ENCODE measurements at regions not wholly inside any gene's neighbourhood (a gene's known extent, or its start where the extent isn't known, plus 50 kb on each side); places are given as distances from the start of the nearest gene placed in this dataset.

GRCh38 chr5:33315189-33315588 is 125.6 kb upstream of the TARS1 start:
- no peaks in the 10 kb centered on the region for H3K36me3 Mint-ChIP-seq
- no peak overlapping the region for H3K4me3 Mint-ChIP-seq
- no peaks in the 10 kb centered on the region for H3K9me3 Mint-ChIP-seq
- H3K27ac Mint-ChIP-seq = no peak overlapping the region
- H3K27ac ChIP-seq (ENCODE audit: low read length) = no peak overlapping the region
- ATAC-seq (replicated peaks in 1 of 4) (no peak), DNase-seq (no peak)
- no peaks in the 10 kb centered on the region for H3K27me3 ChIP-seq (replicated peaks in 1 of 2; ENCODE audit: control insufficient read depth in 2 of 2, extremely low read depth in 1 of 2, insufficient read depth in 2 of 2, low read length in 1 of 2)
- ChIA-PET CTCF (no interaction called here), POLR2A (no interaction called here)
- no peaks in the 10 kb centered on the region for H3K27me3 Mint-ChIP-seq
- no peaks in the 10 kb centered on the region for H3K4me1 ChIP-seq (ENCODE audit: control insufficient read depth in 1 of 2, extremely low read depth in 1 of 2, insufficient read depth in 2 of 2, low read length in 2 of 2)
- H3K4me3 ChIP-seq (ENCODE audit: control insufficient read depth in 1 of 2, extremely low read depth in 1 of 2, low read length in 1 of 2) = no peak overlapping the region
- no peaks in the 10 kb centered on the region for H3K36me3 ChIP-seq (ENCODE audit: control insufficient read depth in 2 of 2, extremely low read depth in 1 of 2, insufficient read depth in 1 of 2, low read length in 1 of 2)
- 40% methylated on average over 1 of the region's 1 CpG for WGBS (ENCODE audit: insufficient coverage)
- no peaks in the 10 kb centered on the region for H3K9me3 ChIP-seq
- H3K4me1 Mint-ChIP-seq = no peaks in the 10 kb centered on the region

- Mint-ChIP-seq H3K36me3 (no peaks in the 10 kb centered on the region), H3K4me1 (no peaks in the 10 kb centered on the region), H3K4me3 (no peak overlapping the region), H3K27me3 (no peaks in the 10 kb centered on the region), H3K9me3 (no peaks in the 10 kb centered on the region), H3K27ac (no peak overlapping the region)
- Histone ChIP-seq H3K4me1 (ENCODE audit: control insufficient read depth in 1 of 2, extremely low read depth in 1 of 2, insufficient read depth in 2 of 2, low read length in 2 of 2) (no peaks in the 10 kb centered on the region), H3K27ac (ENCODE audit: low read length) (no peak overlapping the region), H3K36me3 (ENCODE audit: control insufficient read depth in 2 of 2, extremely low read depth in 1 of 2, insufficient read depth in 1 of 2, low read length in 1 of 2) (no peaks in the 10 kb centered on the region), H3K4me3 (ENCODE audit: control insufficient read depth in 1 of 2, extremely low read depth in 1 of 2, low read length in 1 of 2) (no peak overlapping the region), H3K9me3 (no peaks in the 10 kb centered on the region), H3K27me3 (replicated peaks in 1 of 2; ENCODE audit: control insufficient read depth in 2 of 2, extremely low read depth in 1 of 2, insufficient read depth in 2 of 2, low read length in 1 of 2) (no peaks in the 10 kb centered on the region)
- ATAC-seq (replicated peaks in 1 of 4) = no peak
- no CpG with 5 or more reads among the region's 1 CpG for WGBS (ENCODE audit: insufficient coverage)
- ChIA-PET POLR2A (no interaction called here), CTCF (no interaction called here)
- DNase-seq = no peak
These were observed 124.0 kb upstream of the TARS1 start for GRCh38 chr5:33316773-33317172.

GRCh38 chr5:33317271-33317670 is 123.5 kb upstream of the TARS1 start:
- no peaks in the 10 kb centered on the region for H3K36me3 ChIP-seq (ENCODE audit: control insufficient read depth in 2 of 2, extremely low read depth in 1 of 2, insufficient read depth in 1 of 2, low read length in 1 of 2)
- H3K4me1 ChIP-seq (ENCODE audit: control insufficient read depth in 1 of 2, extremely low read depth in 1 of 2, insufficient read depth in 2 of 2, low read length in 2 of 2) = no peaks in the 10 kb centered on the region
- no peaks in the 10 kb centered on the region for H3K9me3 ChIP-seq
- H3K4me3 ChIP-seq (ENCODE audit: control insufficient read depth in 1 of 2, extremely low read depth in 1 of 2, low read length in 1 of 2) = no peak overlapping the region
- Mint-ChIP-seq H3K27me3 (no peaks in the 10 kb centered on the region), H3K27ac (no peak overlapping the region), H3K9me3 (no peaks in the 10 kb centered on the region), H3K36me3 (no peaks in the 10 kb centered on the region), H3K4me3 (no peak overlapping the region), H3K4me1 (no peaks in the 10 kb centered on the region)
- no CpG with 5 or more reads among the region's 2 CpGs for WGBS (ENCODE audit: insufficient coverage)
- ATAC-seq (replicated peaks in 1 of 4) (no peak), DNase-seq (no peak)
- ChIA-PET POLR2A (no interaction called here), CTCF (no interaction called here)
- H3K27ac ChIP-seq (ENCODE audit: low read length) = no peak overlapping the region
- H3K27me3 ChIP-seq (replicated peaks in 1 of 2; ENCODE audit: control insufficient read depth in 2 of 2, extremely low read depth in 1 of 2, insufficient read depth in 2 of 2, low read length in 1 of 2) = no peaks in the 10 kb centered on the region

GRCh38 chr5:33319151-33319550 is 121.6 kb upstream of the TARS1 start:
- no peak for ATAC-seq (replicated peaks in 1 of 4)
- Histone ChIP-seq H3K4me1 (ENCODE audit: control insufficient read depth in 1 of 2, extremely low read depth in 1 of 2, insufficient read depth in 2 of 2, low read length in 2 of 2) (no peaks in the 10 kb centered on the region), H3K27ac (ENCODE audit: low read length) (no peak overlapping the region), H3K36me3 (ENCODE audit: control insufficient read depth in 2 of 2, extremely low read depth in 1 of 2, insufficient read depth in 1 of 2, low read length in 1 of 2) (no peaks in the 10 kb centered on the region), H3K4me3 (ENCODE audit: control insufficient read depth in 1 of 2, extremely low read depth in 1 of 2, low read length in 1 of 2) (no peak overlapping the region), H3K9me3 (no peaks in the 10 kb centered on the region), H3K27me3 (replicated peaks in 1 of 2; ENCODE audit: control insufficient read depth in 2 of 2, extremely low read depth in 1 of 2, insufficient read depth in 2 of 2, low read length in 1 of 2) (no peaks in the 10 kb centered on the region)
- no peak overlapping the region for H3K27ac Mint-ChIP-seq
- H3K27me3 Mint-ChIP-seq = no peaks in the 10 kb centered on the region
- no peak for DNase-seq
- no CpG with 5 or more reads among the region's 1 CpG for WGBS (ENCODE audit: insufficient coverage)
- no peaks in the 10 kb centered on the region for H3K4me1 Mint-ChIP-seq
- H3K4me3 Mint-ChIP-seq = no peak overlapping the region
- no peaks in the 10 kb centered on the region for H3K9me3 Mint-ChIP-seq
- POLR2A ChIA-PET = no interaction called here
- H3K36me3 Mint-ChIP-seq = no peaks in the 10 kb centered on the region
- CTCF ChIA-PET = no interaction called here

GRCh38 chr5:33319841-33320240 is 120.9 kb upstream of the TARS1 start:
- Histone ChIP-seq H3K27ac (ENCODE audit: low read length) (no peak overlapping the region), H3K27me3 (replicated peaks in 1 of 2; ENCODE audit: control insufficient read depth in 2 of 2, extremely low read depth in 1 of 2, insufficient read depth in 2 of 2, low read length in 1 of 2) (no peaks in the 10 kb centered on the region), H3K36me3 (ENCODE audit: control insufficient read depth in 2 of 2, extremely low read depth in 1 of 2, insufficient read depth in 1 of 2, low read length in 1 of 2) (no peaks in the 10 kb centered on the region), H3K4me1 (ENCODE audit: control insufficient read depth in 1 of 2, extremely low read depth in 1 of 2, insufficient read depth in 2 of 2, low read length in 2 of 2) (no peaks in the 10 kb centered on the region), H3K9me3 (no peaks in the 10 kb centered on the region), H3K4me3 (ENCODE audit: control insufficient read depth in 1 of 2, extremely low read depth in 1 of 2, low read length in 1 of 2) (no peak overlapping the region)
- DNase-seq = no peak
- POLR2A ChIA-PET = no interaction called here
- WGBS (ENCODE audit: insufficient coverage) = 0% methylated on average over 1 of the region's 1 CpG
- Mint-ChIP-seq H3K4me1 (no peaks in the 10 kb centered on the region), H3K9me3 (no peaks in the 10 kb centered on the region), H3K4me3 (no peak overlapping the region), H3K27me3 (no peaks in the 10 kb centered on the region), H3K36me3 (no peaks in the 10 kb centered on the region), H3K27ac (no peak overlapping the region)
- no peak for ATAC-seq (replicated peaks in 1 of 4)
- CTCF ChIA-PET = no interaction called here

GRCh38 chr5:33321026-33321425 is 119.7 kb upstream of the TARS1 start:
- H3K9me3 ChIP-seq = no peaks in the 10 kb centered on the region
- no peak overlapping the region for H3K27ac ChIP-seq (ENCODE audit: low read length)
- no CpG with 5 or more reads among the region's 1 CpG for WGBS (ENCODE audit: insufficient coverage)
- no peak for ATAC-seq (replicated peaks in 1 of 4)
- Mint-ChIP-seq H3K36me3 (no peaks in the 10 kb centered on the region), H3K27me3 (no peaks in the 10 kb centered on the region), H3K9me3 (no peaks in the 10 kb centered on the region), H3K4me1 (no peaks in the 10 kb centered on the region), H3K27ac (no peak overlapping the region), H3K4me3 (no peak overlapping the region)
- no peak overlapping the region for H3K4me3 ChIP-seq (ENCODE audit: control insufficient read depth in 1 of 2, extremely low read depth in 1 of 2, low read length in 1 of 2)
- no peaks in the 10 kb centered on the region for H3K27me3 ChIP-seq (replicated peaks in 1 of 2; ENCODE audit: control insufficient read depth in 2 of 2, extremely low read depth in 1 of 2, insufficient read depth in 2 of 2, low read length in 1 of 2)
- CTCF ChIA-PET = no interaction called here
- DNase-seq = no peak
- POLR2A ChIA-PET = no interaction called here
- no peaks in the 10 kb centered on the region for H3K36me3 ChIP-seq (ENCODE audit: control insufficient read depth in 2 of 2, extremely low read depth in 1 of 2, insufficient read depth in 1 of 2, low read length in 1 of 2)
- no peaks in the 10 kb centered on the region for H3K4me1 ChIP-seq (ENCODE audit: control insufficient read depth in 1 of 2, extremely low read depth in 1 of 2, insufficient read depth in 2 of 2, low read length in 2 of 2)

- Mint-ChIP-seq H3K9me3 (peaks cover 0 to 3% (median 0%) of the 10 kb centered on the region in 3 donors), H3K27me3 (peaks cover 0 to 4% of the 10 kb centered on the region in 2 donors), H3K36me3 (no peaks in the 10 kb centered on the region), H3K4me1 (no peaks in the 10 kb centered on the region), H3K4me3 (no peak overlapping the region), H3K27ac (no peak overlapping the region)
- H3K36me3 ChIP-seq (ENCODE audit: control insufficient read depth in 2 of 2, extremely low read depth in 1 of 2, insufficient read depth in 1 of 2, low read length in 1 of 2) = no peaks in the 10 kb centered on the region
- H3K9me3 ChIP-seq = no peaks in the 10 kb centered on the region
- H3K4me3 ChIP-seq (ENCODE audit: control insufficient read depth in 1 of 2, extremely low read depth in 1 of 2, low read length in 1 of 2) = no peak overlapping the region
- no peaks in the 10 kb centered on the region for H3K27me3 ChIP-seq (replicated peaks in 1 of 2; ENCODE audit: control insufficient read depth in 2 of 2, extremely low read depth in 1 of 2, insufficient read depth in 2 of 2, low read length in 1 of 2)
- no CpG with 5 or more reads among the region's 4 CpGs for WGBS (ENCODE audit: insufficient coverage)
- DNase-seq (no peak), ATAC-seq (replicated peaks in 1 of 4) (no peak)
- ChIA-PET CTCF (no interaction called here), POLR2A (interaction anchor here in 1 of 2 donors (0.6 kb wide), 1 partner anchor 78 kb away, joined by 3 read pairs; no protein-coding TSS in a partner anchor)
- H3K27ac ChIP-seq (ENCODE audit: low read length) = no peak overlapping the region
- no peaks in the 10 kb centered on the region for H3K4me1 ChIP-seq (ENCODE audit: control insufficient read depth in 1 of 2, extremely low read depth in 1 of 2, insufficient read depth in 2 of 2, low read length in 2 of 2)
These were observed 118.1 kb upstream of the TARS1 start for GRCh38 chr5:33322632-33323031.

Measured in T-cell (primary cell).